Right lobe of liver (tissue), 6 donors: ENCODE measurements at regions not wholly inside any gene's neighbourhood (a gene's known extent, or its start where the extent isn't known, plus 50 kb on each side); places are given as distances from the start of the nearest gene placed in this dataset.

Experiments
- ATAC-seq, 4 donors: fragments of 200-7000 bp; cut with Tn5 transposase; one replicate each; pipeline ENCODE4 v1.9.1; 2020; ENCODE audit warnings: mild to moderate bottlenecking in 4 of 4, moderate library complexity in 4 of 4
- DNase-seq, 3 donors: peaks; one replicate each; pipeline ENCODE4 v3.0.0-alpha.2; 2020
- H3K27ac ChIP-seq, 3 donors: fragments of 200-600 bp; one replicate each; pipeline ENCODE4 v1.8.0; 2022
- H3K27me3 ChIP-seq, 2 donors: fragments of 200-600 bp; one replicate each; pipeline ENCODE4 v1.8.0; 2022
- H3K36me3 ChIP-seq, 4 donors: fragments of 200-600 bp; sonication (generic) in 1 of 4; one replicate each; pipeline versions ENCODE4 v1.5.1 to v1.8.0; 2017 to 2022; ENCODE audit warnings: control low read depth in 1 of 4
- H3K4me1 ChIP-seq, 4 donors: fragments of 200-600 bp; sonication (generic) in 1 of 4; one replicate each; pipeline versions ENCODE4 v1.5.1 to v1.8.0; 2017 to 2022; ENCODE audit warnings: control low read depth in 1 of 4
- H3K4me3 ChIP-seq, 3 donors: fragments of 200-600 bp; one replicate each; pipeline ENCODE4 v1.8.0; 2022
- H3K9me3 ChIP-seq, 4 donors: fragments of 200-600 bp; sonication (generic) in 1 of 4; one replicate each; pipeline versions ENCODE4 v1.5.1 to v1.8.0; 2017 to 2022; ENCODE audit warnings: control low read depth in 1 of 4
- POLR2A ChIP-seq: fragments of 450-650 bp; IDR thresholded peaks from one replicate; pipeline ENCODE4 v1.6.1; 2017; ENCODE audit warnings: antibody characterized with exemption, mild to moderate bottlenecking
- WGBS: methylation state at CpG from one replicate; pipeline ENCODE4 v1.1.6; 2018; ENCODE audit warnings: low coverage, low lambda C conversion rate; ENCODE audit not compliant: insufficient coverage; ENCODE audit errors: missing lambda C conversion rate; 5-methylcytosine and 5-hydroxymethylcytosine counted together
- intact Hi-C, 2 donors: fragments of 100-400 bp; cut with DNase I; formaldehyde crosslinking; loops; one replicate each; pipeline versions ENCODE4 v1.11.2 to v1.14.1; 2022
- TF ChIP-seq, protein P1 (sequence below), 4 donors: fragments of 200-600 bp in 3 of 4; fragments of 450-650 bp in 1 of 4; IDR thresholded peaks; one replicate each; pipeline versions ENCODE4 v1.5.1 to v1.8.0; 2016 to 2022; ENCODE audit warnings: antibody characterized with exemption in 4 of 4, mild to moderate bottlenecking in 2 of 4
- donor health status: DM: no; HTN: yes; CAD: no.
- donor health status: DM: no; HTN: no; CAD: no.
- donor health status: DM: no; HTN: no; CAD: no.
- donor health status: DM: no; HTN: yes; CAD: no.
- donor health status: DM: no; HTN: yes; CAD: no.

DNA sequence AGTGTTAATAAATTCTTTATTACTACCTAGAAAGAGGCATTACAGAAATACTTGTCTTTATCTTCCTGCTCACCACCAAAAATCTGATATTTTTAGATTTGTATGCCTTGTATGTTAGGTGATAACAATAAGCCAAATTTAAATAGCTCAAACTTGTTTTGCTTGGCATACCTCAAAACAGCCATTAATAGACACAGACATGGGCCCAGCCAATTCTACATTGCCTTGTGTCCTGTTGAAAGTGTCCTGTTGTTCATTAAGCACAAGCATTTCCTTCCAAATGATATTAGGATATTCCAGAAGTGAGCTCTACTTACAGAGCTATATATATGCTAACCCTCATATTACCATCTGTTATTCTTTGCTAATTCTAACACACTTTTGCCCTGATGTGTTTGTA is 438.6 kb upstream of the ZNF385D start:
- no peaks in the 10 kb centered on the region for H3K27me3 ChIP-seq
- intact Hi-C loops: no loop called here
- no peak for DNase-seq
- H3K4me3 ChIP-seq: no peak overlapping the region
- H3K9me3 ChIP-seq: no peaks in the 10 kb centered on the region
- no peak for ATAC-seq
- no peaks in the 10 kb centered on the region for H3K36me3 ChIP-seq
- H3K4me1 ChIP-seq: no peaks in the 10 kb centered on the region
- TF ChIP-seq POLR2A: no peak
- TF ChIP-seq, protein P1, sequence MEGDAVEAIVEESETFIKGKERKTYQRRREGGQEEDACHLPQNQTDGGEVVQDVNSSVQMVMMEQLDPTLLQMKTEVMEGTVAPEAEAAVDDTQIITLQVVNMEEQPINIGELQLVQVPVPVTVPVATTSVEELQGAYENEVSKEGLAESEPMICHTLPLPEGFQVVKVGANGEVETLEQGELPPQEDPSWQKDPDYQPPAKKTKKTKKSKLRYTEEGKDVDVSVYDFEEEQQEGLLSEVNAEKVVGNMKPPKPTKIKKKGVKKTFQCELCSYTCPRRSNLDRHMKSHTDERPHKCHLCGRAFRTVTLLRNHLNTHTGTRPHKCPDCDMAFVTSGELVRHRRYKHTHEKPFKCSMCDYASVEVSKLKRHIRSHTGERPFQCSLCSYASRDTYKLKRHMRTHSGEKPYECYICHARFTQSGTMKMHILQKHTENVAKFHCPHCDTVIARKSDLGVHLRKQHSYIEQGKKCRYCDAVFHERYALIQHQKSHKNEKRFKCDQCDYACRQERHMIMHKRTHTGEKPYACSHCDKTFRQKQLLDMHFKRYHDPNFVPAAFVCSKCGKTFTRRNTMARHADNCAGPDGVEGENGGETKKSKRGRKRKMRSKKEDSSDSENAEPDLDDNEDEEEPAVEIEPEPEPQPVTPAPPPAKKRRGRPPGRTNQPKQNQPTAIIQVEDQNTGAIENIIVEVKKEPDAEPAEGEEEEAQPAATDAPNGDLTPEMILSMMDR (IDR thresholded peaks at IDR 0.05): no peak
- no peak overlapping the region for H3K27ac ChIP-seq

- Histone ChIP-seq H3K4me1 (no peaks in the 10 kb centered on the region), H3K36me3 (no peaks in the 10 kb centered on the region), H3K27ac (no peak overlapping the region), H3K9me3 (no peaks in the 10 kb centered on the region), H3K27me3 (no peaks in the 10 kb centered on the region), H3K4me3 (no peak overlapping the region)
- ATAC-seq: no peak
- TF ChIP-seq, protein P1 (IDR thresholded peaks at IDR 0.05): no peak
- TF ChIP-seq POLR2A: no peak
- no peak for DNase-seq
- intact Hi-C loops: no loop called here
- 22% methylated on average over 1 of the region's 1 CpG for WGBS
Measured at GRCh38 chr3:22199095-22199494, 448.1 kb upstream of the ZNF385D start.

GRCh38 chr3:22208844-22209243 is 457.8 kb upstream of the ZNF385D start:
- no peaks in the 10 kb centered on the region for H3K9me3 ChIP-seq
- H3K27me3 ChIP-seq: no peaks in the 10 kb centered on the region
- WGBS: 86% methylated on average over 1 of the region's 1 CpG
- no peak for ATAC-seq
- no peaks in the 10 kb centered on the region for H3K4me1 ChIP-seq
- intact Hi-C loops: no loop called here
- H3K36me3 ChIP-seq: no peaks in the 10 kb centered on the region
- TF ChIP-seq, protein P1 (IDR thresholded peaks at IDR 0.05): no peak
- TF ChIP-seq POLR2A: no peak
- H3K27ac ChIP-seq: no peak overlapping the region
- no peak for DNase-seq
- H3K4me3 ChIP-seq: no peak overlapping the region

DNA sequence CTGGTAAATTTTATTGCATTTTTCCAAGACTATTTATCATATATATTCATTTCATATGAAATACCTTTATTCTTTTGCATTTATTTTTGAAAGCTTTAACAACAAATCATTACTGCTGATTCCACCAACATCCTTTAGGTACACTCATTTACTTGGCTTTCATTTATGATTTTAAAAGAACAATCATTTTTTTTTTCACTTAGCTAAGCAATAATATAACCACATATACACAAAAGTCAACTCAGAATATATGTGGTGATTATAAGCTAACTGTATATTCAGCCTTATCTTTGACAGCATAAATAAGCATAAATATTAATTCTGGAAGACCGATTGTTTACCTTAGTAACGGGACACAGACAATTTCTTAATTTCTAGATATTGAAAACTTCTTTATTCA is 458.6 kb upstream of the ZNF385D start:
- ATAC-seq (no peak), DNase-seq (no peak)
- Histone ChIP-seq H3K4me3 (no peak overlapping the region), H3K4me1 (no peaks in the 10 kb centered on the region), H3K27me3 (no peaks in the 10 kb centered on the region), H3K36me3 (no peaks in the 10 kb centered on the region), H3K9me3 (no peaks in the 10 kb centered on the region), H3K27ac (no peak overlapping the region)
- TF ChIP-seq, protein P1 (IDR thresholded peaks at IDR 0.05): no peak
- TF ChIP-seq POLR2A: no peak
- WGBS: 59% methylated on average over 2 of the region's 2 CpGs
- intact Hi-C loops: no loop called here

- ATAC-seq (no peak), DNase-seq (no peak)
- intact Hi-C loops: no loop called here
- H3K36me3 ChIP-seq: no peaks in the 10 kb centered on the region
- no peak overlapping the region for H3K27ac ChIP-seq
- no peaks in the 10 kb centered on the region for H3K27me3 ChIP-seq
- no peaks in the 10 kb centered on the region for H3K9me3 ChIP-seq
- H3K4me1 ChIP-seq: no peaks in the 10 kb centered on the region
- TF ChIP-seq POLR2A: no peak
- TF ChIP-seq, protein P1 (IDR thresholded peaks at IDR 0.05): no peak
- H3K4me3 ChIP-seq: no peak overlapping the region
Measured at GRCh38 chr3:22210693-22211092, 459.7 kb upstream of the ZNF385D start.
